Psoas muscle (tissue), 7 donors: ENCODE measurements at regions not wholly inside any gene's neighbourhood (a gene's known extent, or its start where the extent isn't known, plus 50 kb on each side); places are given as distances from the start of the nearest gene placed in this dataset.

Experiments used
- ATAC-seq, 4 donors: fragments of 200-7000 bp; cut with Tn5 transposase; one replicate each; pipeline ENCODE4 v1.9.1; 2020; ENCODE audit warnings: moderate library complexity in 3 of 4, mild to moderate bottlenecking in 2 of 4
- DNase-seq, 2 donors: peaks; one replicate each; pipeline ENCODE4 v3.0.0-alpha.2; 2020
- H3K27ac ChIP-seq: fragments of 200-600 bp; one replicate; pipeline ENCODE4 v1.8.0; 2022
- H3K27me3 ChIP-seq, 3 donors: fragments of 200-600 bp in 1 of 3; one replicate each; pipeline versions ENCODE4 v1.6.1 to v1.8.0; 2013 to 2022; ENCODE audit warnings: low read length in 2 of 3, mild to moderate bottlenecking in 2 of 3, moderate library complexity in 1 of 3; ENCODE audit not compliant: insufficient read depth in 3 of 3
- H3K36me3 ChIP-seq, 2 donors: fragments of 200-600 bp in 1 of 2; one replicate each; pipeline versions ENCODE4 v1.6.1 to v1.8.0; 2013 to 2022; ENCODE audit warnings: low read depth in 1 of 2, mild to moderate bottlenecking in 1 of 2, moderate library complexity in 1 of 2; ENCODE audit not compliant: insufficient read depth in 1 of 2
- H3K4me1 ChIP-seq: fragments of 200-600 bp; one replicate; pipeline ENCODE4 v1.8.0; 2022
- H3K4me3 ChIP-seq: fragments of 200-600 bp; one replicate; pipeline ENCODE4 v1.8.0; 2022; ENCODE audit warnings: mild to moderate bottlenecking
- H3K9me3 ChIP-seq: fragments of 200-600 bp; one replicate; pipeline ENCODE4 v1.8.0; 2022
- WGBS, 3 donors: extraction: QIAGEN DNeasy Blood & Tissue Kit; methylation state at CpG; one replicate each; pipeline versions ENCODE4 v1.1.6 to v1.1.7; 2013; 5-methylcytosine and 5-hydroxymethylcytosine counted together
- intact Hi-C, 2 donors: fragments of 100-400 bp; cut with DNase I; formaldehyde crosslinking; loops; one replicate each; pipeline versions ENCODE4 v1.11.0 to v1.14.2; 2022
- TF ChIP-seq, protein P1 (sequence below): fragments of 200-600 bp; IDR thresholded peaks from one replicate; pipeline ENCODE4 v1.8.0; 2022; ENCODE audit warnings: antibody characterized with exemption
- donor health status: healthy with polysubstance abuse.
- donor health status: DM: no; HTN: no; CAD: no; lungs with moderate emphysema.
- donor health status: Bipolar disorder and iron deficiency.
- donor health status: healthy.
- donor health status: DM: yes; HTN: yes; CAD: no.
- donor health status: DM: no; HTN: no; CAD: no.
- donor health status: DM: yes; HTN: yes; CAD: no.

DNA sequence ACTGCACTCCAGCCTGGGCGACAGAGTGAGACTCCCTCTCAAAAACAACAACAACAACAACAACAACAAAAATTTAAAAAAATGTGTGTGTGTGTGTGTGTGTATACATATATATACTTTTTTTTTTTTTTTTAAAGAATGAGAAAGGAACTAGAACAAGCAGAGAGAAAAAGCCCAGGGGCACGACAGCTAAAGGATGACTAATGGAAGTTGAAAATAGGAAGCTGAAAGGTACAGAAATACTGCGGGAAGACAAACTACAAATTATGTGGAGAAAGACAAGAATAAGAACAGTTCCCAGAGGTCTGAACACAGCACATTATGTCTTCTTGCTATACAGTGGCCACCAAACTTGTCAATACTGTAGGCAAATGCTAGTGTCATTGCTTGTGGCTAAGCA is 141.9 kb upstream of the PRSS1 start:
- no peaks in the 10 kb centered on the region for H3K27me3 ChIP-seq
- intact Hi-C loops: loop anchor here (10.0 kb wide), 2 partner anchors 177 to 397 kb away; no protein-coding TSS in a partner anchor

DNA sequence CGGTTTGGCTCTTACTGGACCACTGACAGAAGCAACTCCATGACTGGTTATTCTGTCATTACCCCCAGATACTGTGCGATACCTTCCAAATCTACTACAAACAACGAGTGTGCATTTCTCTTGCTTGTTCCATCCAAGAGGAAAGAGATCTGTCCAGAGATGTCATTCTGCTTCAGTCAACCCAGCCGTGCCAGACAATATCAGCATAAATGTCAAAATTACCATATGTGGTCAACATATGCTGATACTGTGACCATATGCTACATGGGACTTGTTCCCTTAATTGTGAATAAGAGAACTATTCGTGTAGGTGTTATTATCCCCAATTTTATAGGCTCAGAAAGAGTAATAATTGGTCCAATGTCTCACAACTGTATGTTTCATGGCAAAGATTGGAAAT is 143.2 kb upstream of the PRSS1 start:
- 77 to 83% (median 80%) methylated on average over 5 of the region's 5 CpGs for WGBS, 3 donors
- no peak overlapping the region for H3K4me3 ChIP-seq
- intact Hi-C loops: loop anchor here (10.0 kb wide), 2 partner anchors 179 to 399 kb away; no protein-coding TSS in a partner anchor
- DNase-seq (no peak), ATAC-seq (no peak)
- H3K9me3 ChIP-seq: no peaks in the 10 kb centered on the region
- TF ChIP-seq, protein P1, sequence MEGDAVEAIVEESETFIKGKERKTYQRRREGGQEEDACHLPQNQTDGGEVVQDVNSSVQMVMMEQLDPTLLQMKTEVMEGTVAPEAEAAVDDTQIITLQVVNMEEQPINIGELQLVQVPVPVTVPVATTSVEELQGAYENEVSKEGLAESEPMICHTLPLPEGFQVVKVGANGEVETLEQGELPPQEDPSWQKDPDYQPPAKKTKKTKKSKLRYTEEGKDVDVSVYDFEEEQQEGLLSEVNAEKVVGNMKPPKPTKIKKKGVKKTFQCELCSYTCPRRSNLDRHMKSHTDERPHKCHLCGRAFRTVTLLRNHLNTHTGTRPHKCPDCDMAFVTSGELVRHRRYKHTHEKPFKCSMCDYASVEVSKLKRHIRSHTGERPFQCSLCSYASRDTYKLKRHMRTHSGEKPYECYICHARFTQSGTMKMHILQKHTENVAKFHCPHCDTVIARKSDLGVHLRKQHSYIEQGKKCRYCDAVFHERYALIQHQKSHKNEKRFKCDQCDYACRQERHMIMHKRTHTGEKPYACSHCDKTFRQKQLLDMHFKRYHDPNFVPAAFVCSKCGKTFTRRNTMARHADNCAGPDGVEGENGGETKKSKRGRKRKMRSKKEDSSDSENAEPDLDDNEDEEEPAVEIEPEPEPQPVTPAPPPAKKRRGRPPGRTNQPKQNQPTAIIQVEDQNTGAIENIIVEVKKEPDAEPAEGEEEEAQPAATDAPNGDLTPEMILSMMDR: no peak
- no peaks in the 10 kb centered on the region for H3K4me1 ChIP-seq
- no peaks in the 10 kb centered on the region for H3K27me3 ChIP-seq
- H3K27ac ChIP-seq: no peak overlapping the region
- H3K36me3 ChIP-seq: no peaks in the 10 kb centered on the region

More for the DNA sequence above, 141.9 kb upstream of the PRSS1 start:
- TF ChIP-seq, protein P1: no peak
- no peaks in the 10 kb centered on the region for H3K9me3 ChIP-seq
- H3K4me1 ChIP-seq: no peaks in the 10 kb centered on the region
- no peaks in the 10 kb centered on the region for H3K36me3 ChIP-seq
- H3K27ac ChIP-seq: no peak overlapping the region
- H3K4me3 ChIP-seq: no peak overlapping the region
- DNase-seq (no peak), ATAC-seq (no peak)
- 72 to 82% (median 75%) methylated on average over 3 of the region's 3 CpGs for WGBS, 3 donors

DNA sequence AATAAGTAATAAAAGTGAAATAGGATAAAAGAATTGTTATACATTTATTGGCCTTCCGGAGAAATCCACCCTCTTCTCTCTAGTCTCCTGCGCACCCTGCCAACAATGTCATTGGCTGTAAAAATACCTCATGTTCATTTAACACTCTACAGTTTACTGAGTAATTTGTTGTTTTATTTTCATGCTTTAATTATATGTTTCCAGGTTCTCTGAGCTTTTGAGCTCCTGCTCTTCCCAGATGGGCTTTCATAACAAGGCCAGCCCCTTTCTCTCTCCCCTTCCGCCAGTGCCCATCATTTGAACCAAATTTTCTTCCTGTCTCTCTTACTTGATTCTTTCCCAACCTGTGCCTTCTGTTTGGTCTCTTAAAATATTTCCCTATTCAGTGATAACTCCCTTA is 144.6 kb upstream of the PRSS1 start:
- no peak for ATAC-seq

DNA sequence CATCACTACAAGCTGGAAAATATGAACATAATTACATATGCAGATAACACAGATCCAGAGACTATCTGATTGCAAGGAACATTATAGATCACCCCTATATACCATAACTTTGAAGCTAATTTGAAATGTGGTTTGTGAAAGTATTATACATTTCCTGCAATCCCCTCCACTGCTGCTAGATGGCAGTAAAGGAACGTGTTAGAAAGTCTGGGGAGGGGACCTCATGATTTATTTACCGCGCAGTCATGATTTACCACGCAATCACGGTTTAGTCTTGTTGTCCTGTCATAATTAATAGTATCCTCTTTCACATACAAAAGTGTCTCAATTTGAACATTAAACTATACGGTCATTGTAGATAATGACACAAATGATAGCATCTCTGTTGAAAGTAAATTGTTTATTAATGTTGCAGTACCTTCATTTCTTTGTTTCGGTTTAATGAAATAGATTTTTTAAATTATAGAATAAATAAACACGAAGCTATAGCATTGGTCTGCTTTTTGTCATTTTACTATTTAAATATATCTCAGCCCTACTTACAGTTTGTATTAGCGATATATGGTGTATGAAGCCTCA is 145.3 kb upstream of the PRSS1 start:
- peak; percentile 52 to 80 (median 66) for ATAC-seq

More for the DNA sequence above, 144.6 kb upstream of the PRSS1 start:
- no peak overlapping the region for H3K27ac ChIP-seq
- no peaks in the 10 kb centered on the region for H3K9me3 ChIP-seq
- H3K27me3 ChIP-seq: no peaks in the 10 kb centered on the region
- intact Hi-C loops: loop anchor here (2.0 to 10.0 kb wide), 3 partner anchors 178 to 400 kb away; no protein-coding TSS in a partner anchor
- H3K4me3 ChIP-seq: no peak overlapping the region
- no peaks in the 10 kb centered on the region for H3K36me3 ChIP-seq
- H3K4me1 ChIP-seq: no peaks in the 10 kb centered on the region
- 87 to 93% (median 89%) methylated on average over 3 of the region's 3 CpGs for WGBS, 3 donors
- no peak for DNase-seq
- TF ChIP-seq, protein P1: no peak

More for the DNA sequence above, 145.3 kb upstream of the PRSS1 start:
- peak overlapping the region; percentile 24 for H3K4me3 ChIP-seq
- no peaks in the 10 kb centered on the region for H3K27me3 ChIP-seq
- TF ChIP-seq, protein P1: peak; percentile 89
- H3K4me1 ChIP-seq: no peaks in the 10 kb centered on the region
- DNase-seq: no peak
- no peaks in the 10 kb centered on the region for H3K36me3 ChIP-seq
- intact Hi-C loops: loop anchor here (2.0 to 10.0 kb wide), 3 partner anchors 179 to 401 kb away; no protein-coding TSS in a partner anchor
- WGBS, 3 donors: 19 to 20% (median 20%) methylated on average over 9 of the region's 9 CpGs
- H3K9me3 ChIP-seq: no peaks in the 10 kb centered on the region
- H3K27ac ChIP-seq: no peak overlapping the region
